ENCODE measurements at regions not wholly inside any gene's neighbourhood (a gene's known extent, or its start where the extent isn't known, plus 50 kb on each side); places are given as distances from the start of the nearest gene placed in this dataset.
"Not testable (repeated sequence)": the region's sequence is repeated elsewhere in the genome, so short reads cannot be mapped to it uniquely, and the experiment has no call there.

- no peak for DNase-seq
Measured at GRCh38 chr1:188096521-188096920, 1267.8 kb downstream of the PLA2G4A start.

GRCh38 chr1:188117436-188117835 is 1288.7 kb downstream of the PLA2G4A start:
- DNase-seq = no peak

- no peak for DNase-seq
Measured at GRCh38 chr1:188122646-188123045, 1293.9 kb downstream of the PLA2G4A start.

- no peak for DNase-seq
Measured at GRCh38 chr1:188127507-188127906, 1298.8 kb downstream of the PLA2G4A start.

- DNase-seq = no peak
Measured at GRCh38 chr1:188128761-188129160, 1300.0 kb downstream of the PLA2G4A start.

- DNase-seq = no peak
Measured at GRCh38 chr1:188129856-188130838, 1301.4 kb downstream of the PLA2G4A start.

GRCh38 chr1:188137221-188137620 is 1308.5 kb downstream of the PLA2G4A start:
- no peak for DNase-seq

- DNase-seq = no peak
Measured at GRCh38 chr1:188140958-188141357, 1312.2 kb downstream of the PLA2G4A start.

- no peak for DNase-seq
Measured at GRCh38 chr1:188154196-188154595, 1325.4 kb downstream of the PLA2G4A start.

GRCh38 chr1:188154761-188155160 is 1326.0 kb downstream of the PLA2G4A start:
- no peak for DNase-seq

- no peak for DNase-seq
Measured at GRCh38 chr1:188155261-188155660, 1326.5 kb downstream of the PLA2G4A start.

GRCh38 chr1:188164459-188164858 is 1335.7 kb downstream of the PLA2G4A start:
- DNase-seq = no peak

GRCh38 chr1:188166654-188167053 is 1337.9 kb downstream of the PLA2G4A start:
- no peak for DNase-seq

- no peak for DNase-seq
Measured at GRCh38 chr1:188169971-188170370, 1341.2 kb downstream of the PLA2G4A start.

- DNase-seq = no peak
Measured at GRCh38 chr1:188170411-188170810, 1341.7 kb downstream of the PLA2G4A start.

GRCh38 chr1:188170935-188171334 is 1342.2 kb downstream of the PLA2G4A start:
- no peak for DNase-seq

GRCh38 chr1:188182063-188182462 is 1353.3 kb downstream of the PLA2G4A start:
- not testable (repeated sequence) for DNase-seq

GRCh38 chr1:188188317-188188716 is 1359.6 kb downstream of the PLA2G4A start:
- DNase-seq = no peak

GRCh38 chr1:188194916-188195315 is 1366.2 kb downstream of the PLA2G4A start:
- no peak for DNase-seq

GRCh38 chr1:188218289-188218688 is 1389.5 kb downstream of the PLA2G4A start:
- DNase-seq = no peak

- no peak for DNase-seq
Measured at GRCh38 chr1:188220051-188220450, 1391.3 kb downstream of the PLA2G4A start.

- DNase-seq = no peak
Measured at GRCh38 chr1:188224263-188224662, 1395.5 kb downstream of the PLA2G4A start.

- DNase-seq = no peak
Measured at GRCh38 chr1:188225975-188226374, 1397.2 kb downstream of the PLA2G4A start.

GRCh38 chr1:188228623-188229022 is 1399.9 kb downstream of the PLA2G4A start:
- no peak for DNase-seq
